ENCODE measurements at regions not wholly inside any gene's neighbourhood (a gene's known extent, or its start where the extent isn't known, plus 50 kb on each side); places are given as distances from the start of the nearest gene placed in this dataset.

DNA sequence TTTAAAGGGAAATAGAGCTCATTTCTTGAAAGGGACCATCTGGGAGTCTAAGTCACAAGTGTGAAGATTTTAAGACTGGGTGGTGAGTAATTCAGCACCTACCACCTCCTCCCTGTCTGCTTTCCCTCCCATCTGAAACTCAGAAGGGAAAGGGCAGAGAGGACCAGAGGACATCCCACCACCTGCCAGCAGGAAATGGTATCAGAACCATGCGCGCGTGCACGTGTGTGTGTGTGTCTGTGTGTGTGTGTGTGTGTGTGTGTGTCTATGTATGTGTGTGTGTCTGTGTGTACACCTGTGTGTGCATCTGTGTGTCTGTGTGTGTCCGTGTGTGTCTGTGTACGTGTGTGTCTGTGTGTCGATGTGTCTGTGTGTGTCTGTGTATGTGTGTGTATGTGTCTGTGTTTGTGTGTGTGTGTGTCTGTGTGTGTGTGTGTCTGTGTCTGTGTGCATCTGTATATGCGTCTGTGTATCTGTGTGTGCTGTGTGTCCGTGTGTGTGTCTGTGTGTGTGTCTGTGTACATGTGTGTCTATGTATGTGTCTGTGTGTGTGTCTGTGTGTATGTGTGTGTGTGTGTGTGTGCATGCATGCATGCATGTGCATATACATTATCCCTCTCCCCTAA is 76.8 kb downstream of the ZFP36L2 start (continued):
- no peak for TF ChIP-seq E2F8 (IDR thresholded peaks at IDR 0.05; ENCODE audit: low read depth, partially characterized antibody)
- TF ChIP-seq IKZF2 (IDR thresholded peaks at IDR 0.05), result peak; percentile 88 to 92
- TF ChIP-seq, protein P1, sequence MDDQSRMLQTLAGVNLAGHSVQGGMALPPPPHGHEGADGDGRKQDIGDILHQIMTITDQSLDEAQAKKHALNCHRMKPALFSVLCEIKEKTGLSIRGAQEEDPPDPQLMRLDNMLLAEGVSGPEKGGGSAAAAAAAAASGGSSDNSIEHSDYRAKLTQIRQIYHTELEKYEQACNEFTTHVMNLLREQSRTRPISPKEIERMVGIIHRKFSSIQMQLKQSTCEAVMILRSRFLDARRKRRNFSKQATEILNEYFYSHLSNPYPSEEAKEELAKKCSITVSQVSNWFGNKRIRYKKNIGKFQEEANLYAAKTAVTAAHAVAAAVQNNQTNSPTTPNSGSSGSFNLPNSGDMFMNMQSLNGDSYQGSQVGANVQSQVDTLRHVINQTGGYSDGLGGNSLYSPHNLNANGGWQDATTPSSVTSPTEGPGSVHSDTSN (IDR thresholded peaks at IDR 0.05; ENCODE audit: insufficient replicate concordance, low read depth, low read length), result no peak
- no peak for TF ChIP-seq ZNF622 (IDR thresholded peaks at IDR 0.05)
- TF ChIP-seq, protein P2, sequence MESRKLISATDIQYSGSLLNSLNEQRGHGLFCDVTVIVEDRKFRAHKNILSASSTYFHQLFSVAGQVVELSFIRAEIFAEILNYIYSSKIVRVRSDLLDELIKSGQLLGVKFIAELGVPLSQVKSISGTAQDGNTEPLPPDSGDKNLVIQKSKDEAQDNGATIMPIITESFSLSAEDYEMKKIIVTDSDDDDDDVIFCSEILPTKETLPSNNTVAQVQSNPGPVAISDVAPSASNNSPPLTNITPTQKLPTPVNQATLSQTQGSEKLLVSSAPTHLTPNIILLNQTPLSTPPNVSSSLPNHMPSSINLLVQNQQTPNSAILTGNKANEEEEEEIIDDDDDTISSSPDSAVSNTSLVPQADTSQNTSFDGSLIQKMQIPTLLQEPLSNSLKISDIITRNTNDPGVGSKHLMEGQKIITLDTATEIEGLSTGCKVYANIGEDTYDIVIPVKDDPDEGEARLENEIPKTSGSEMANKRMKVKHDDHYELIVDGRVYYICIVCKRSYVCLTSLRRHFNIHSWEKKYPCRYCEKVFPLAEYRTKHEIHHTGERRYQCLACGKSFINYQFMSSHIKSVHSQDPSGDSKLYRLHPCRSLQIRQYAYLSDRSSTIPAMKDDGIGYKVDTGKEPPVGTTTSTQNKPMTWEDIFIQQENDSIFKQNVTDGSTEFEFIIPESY (IDR thresholded peaks at IDR 0.05), result peak; percentile 92; the same call in 1 of the 2 replicates
- TF ChIP-seq RELB (IDR thresholded peaks at IDR 0.05; ENCODE audit: low read depth), result peak; percentile 80
- TF ChIP-seq CREB1 (IDR thresholded peaks at IDR 0.05; ENCODE audit: low read depth), result no peak
- TF ChIP-seq CHD2 (IDR thresholded peaks at IDR 0.05; ENCODE audit: borderline replicate concordance, low read depth, low read length), result no peak
- TF ChIP-seq DPF2 (IDR thresholded peaks at IDR 0.05), result no peak
- no peak for TF ChIP-seq EP300 (IDR thresholded peaks at IDR 0.05; ENCODE audit: borderline replicate concordance in 1 of 2, control insufficient read depth in 1 of 2, low read depth in 2 of 2, low read length in 2 of 2)
- no peak for TF ChIP-seq GABPA (IDR thresholded peaks at IDR 0.05; ENCODE audit: low read depth)
- TF ChIP-seq, protein P3, sequence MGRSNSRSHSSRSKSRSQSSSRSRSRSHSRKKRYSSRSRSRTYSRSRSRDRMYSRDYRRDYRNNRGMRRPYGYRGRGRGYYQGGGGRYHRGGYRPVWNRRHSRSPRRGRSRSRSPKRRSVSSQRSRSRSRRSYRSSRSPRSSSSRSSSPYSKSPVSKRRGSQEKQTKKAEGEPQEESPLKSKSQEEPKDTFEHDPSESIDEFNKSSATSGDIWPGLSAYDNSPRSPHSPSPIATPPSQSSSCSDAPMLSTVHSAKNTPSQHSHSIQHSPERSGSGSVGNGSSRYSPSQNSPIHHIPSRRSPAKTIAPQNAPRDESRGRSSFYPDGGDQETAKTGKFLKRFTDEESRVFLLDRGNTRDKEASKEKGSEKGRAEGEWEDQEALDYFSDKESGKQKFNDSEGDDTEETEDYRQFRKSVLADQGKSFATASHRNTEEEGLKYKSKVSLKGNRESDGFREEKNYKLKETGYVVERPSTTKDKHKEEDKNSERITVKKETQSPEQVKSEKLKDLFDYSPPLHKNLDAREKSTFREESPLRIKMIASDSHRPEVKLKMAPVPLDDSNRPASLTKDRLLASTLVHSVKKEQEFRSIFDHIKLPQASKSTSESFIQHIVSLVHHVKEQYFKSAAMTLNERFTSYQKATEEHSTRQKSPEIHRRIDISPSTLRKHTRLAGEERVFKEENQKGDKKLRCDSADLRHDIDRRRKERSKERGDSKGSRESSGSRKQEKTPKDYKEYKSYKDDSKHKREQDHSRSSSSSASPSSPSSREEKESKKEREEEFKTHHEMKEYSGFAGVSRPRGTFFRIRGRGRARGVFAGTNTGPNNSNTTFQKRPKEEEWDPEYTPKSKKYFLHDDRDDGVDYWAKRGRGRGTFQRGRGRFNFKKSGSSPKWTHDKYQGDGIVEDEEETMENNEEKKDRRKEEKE (IDR thresholded peaks at IDR 0.05), result no peak
- TF ChIP-seq POU2F2 (IDR thresholded peaks at IDR 0.05; ENCODE audit: borderline replicate concordance, low read depth, low read length), result no peak
- TF ChIP-seq, protein P4, sequence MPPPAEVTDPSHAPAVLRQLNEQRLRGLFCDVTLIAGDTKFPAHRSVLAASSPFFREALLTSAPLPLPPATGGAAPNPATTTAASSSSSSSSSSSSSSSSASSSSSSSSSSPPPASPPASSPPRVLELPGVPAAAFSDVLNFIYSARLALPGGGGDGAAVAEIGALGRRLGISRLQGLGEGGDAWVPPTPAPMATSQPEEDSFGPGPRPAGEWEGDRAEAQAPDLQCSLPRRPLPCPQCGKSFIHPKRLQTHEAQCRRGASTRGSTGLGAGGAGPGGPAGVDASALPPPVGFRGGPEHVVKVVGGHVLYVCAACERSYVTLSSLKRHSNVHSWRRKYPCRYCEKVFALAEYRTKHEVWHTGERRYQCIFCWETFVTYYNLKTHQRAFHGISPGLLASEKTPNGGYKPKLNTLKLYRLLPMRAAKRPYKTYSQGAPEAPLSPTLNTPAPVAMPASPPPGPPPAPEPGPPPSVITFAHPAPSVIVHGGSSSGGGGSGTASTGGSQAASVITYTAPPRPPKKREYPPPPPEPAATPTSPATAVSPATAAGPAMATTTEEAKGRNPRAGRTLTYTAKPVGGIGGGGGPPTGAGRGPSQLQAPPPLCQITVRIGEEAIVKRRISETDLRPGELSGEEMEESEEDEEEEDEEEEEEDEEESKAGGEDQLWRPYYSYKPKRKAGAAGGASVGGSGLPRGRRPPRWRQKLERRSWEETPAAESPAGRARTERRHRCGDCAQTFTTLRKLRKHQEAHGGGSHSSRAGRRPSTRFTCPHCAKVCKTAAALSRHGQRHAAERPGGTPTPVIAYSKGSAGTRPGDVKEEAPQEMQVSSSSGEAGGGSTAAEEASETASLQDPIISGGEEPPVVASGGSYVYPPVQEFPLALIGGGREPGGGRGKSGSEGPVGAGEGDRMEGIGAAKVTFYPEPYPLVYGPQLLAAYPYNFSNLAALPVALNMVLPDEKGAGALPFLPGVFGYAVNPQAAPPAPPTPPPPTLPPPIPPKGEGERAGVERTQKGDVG (CRISPR knock-in tag; IDR thresholded peaks at IDR 0.05), result no peak
- TF ChIP-seq BACH1 (IDR thresholded peaks at IDR 0.05; ENCODE audit: borderline replicate concordance), result no peak
